ENCODE measurements at regions not wholly inside any gene's neighbourhood (a gene's known extent, or its start where the extent isn't known, plus 50 kb on each side); places are given as distances from the start of the nearest gene placed in this dataset.

- intact Hi-C loops (cut with micrococcal nuclease) = no loop called here
- Histone ChIP-seq H4K5ac (ENCODE audit: low read depth, low read length) (no peak overlapping the region), H2AK5ac (ENCODE audit: low read depth, low read length) (no peak overlapping the region), H3K9me1 (ENCODE audit: insufficient read depth, low read length) (peaks cover 13% of the 10 kb centered on the region), H4K20me1 (ENCODE audit: insufficient read depth, low read length) (0 out of 2 replicates have a peak, but pooled peaks cover 5% of the 10 kb centered on the region), H3K27ac (ENCODE audit: insufficient read depth, low read length) (no peak overlapping the region), H3K27me3 (ENCODE audit: control insufficient read depth, insufficient read depth, low read length) (no peaks in the 10 kb centered on the region), H3K36me3 (ENCODE audit: control insufficient read depth, insufficient read depth, low read length) (peaks cover 23% of the 10 kb centered on the region; the same call in 1 of the 2 replicates), H3K9me3 (ENCODE audit: control insufficient read depth, insufficient read depth, low read length) (no peaks in the 10 kb centered on the region), H3K4me1 (ENCODE audit: control insufficient read depth, insufficient read depth, low read length) (peaks cover 15% of the 10 kb centered on the region), H2BK120ac (ENCODE audit: low read depth, low read length) (no peak overlapping the region), H3K18ac (ENCODE audit: low read depth, low read length) (no peak overlapping the region), H3K79me1 (ENCODE audit: low read depth in 1 of 2, low read length in 2 of 2) (peaks cover 10 to 30% of the 10 kb centered on the region in 2 experiments), H3K23ac (ENCODE audit: low read depth, low read length) (no peak overlapping the region), H4K8ac (ENCODE audit: low read depth in 2 of 2, low read length in 2 of 2) (no peak overlapping the region), H2BK20ac (ENCODE audit: low read depth, low read length) (no peak overlapping the region), H2BK15ac (ENCODE audit: low read depth, low read length) (no peak overlapping the region), H3K4me2 (ENCODE audit: low read depth, low read length) (no peak overlapping the region), H3K4me3 (ENCODE audit: insufficient read depth, low read depth, low read length) (no peak overlapping the region), H3K4ac (ENCODE audit: low read depth, low read length) (no peak overlapping the region), H3K56ac (ENCODE audit: extremely low read depth, insufficient read depth, low read length) (no peak overlapping the region), H2AK9ac (replicated peaks; ENCODE audit: low read depth, low read length, poor library complexity) (no peak overlapping the region), H2AFZ (replicated peaks; ENCODE audit: low read length, poor library complexity) (no peak overlapping the region), H2BK5ac (ENCODE audit: low read depth, low read length, poor library complexity, severe bottlenecking) (no peak overlapping the region), H3K9ac (ENCODE audit: low read depth, low read length) (no peak overlapping the region), H3K14ac (replicated peaks; ENCODE audit: low read depth, low read length) (no peak overlapping the region), H4K91ac (ENCODE audit: insufficient read depth, low read depth, low read length) (no peak overlapping the region)
- ATAC-seq (ENCODE audit: low read depth) = no peak
- ChIA-PET POLR2A (ENCODE audit: unreplicated experiment) (no interaction called here), CTCF (no interaction called here)
- TF ChIP-seq MAFK (IDR thresholded peaks at IDR 0.05; ENCODE audit: low read depth, low read length) (no peak), CTCF (conservative IDR thresholded peaks at IDR 0.05; ENCODE audit: low read depth, low read length) (no peak), MAZ (IDR thresholded peaks at IDR 0.05; ENCODE audit: borderline replicate concordance, low read depth, low read length) (no peak), POLR2A (IDR thresholded peaks at IDR 0.05; ENCODE audit: low read depth, low read length) (no peak), CEBPB (IDR thresholded peaks at IDR 0.05; ENCODE audit: low read depth, low read length) (no peak), SMC3 (IDR thresholded peaks at IDR 0.05; ENCODE audit: low read depth, low read length) (no peak), USF2 (IDR thresholded peaks at IDR 0.05; ENCODE audit: low read depth, low read length) (no peak), RFX5 (IDR thresholded peaks at IDR 0.05; ENCODE audit: low read depth, low read length) (no peak), NFE2L2 (IDR thresholded peaks at IDR 0.05; ENCODE audit: low read depth, low read length) (no peak), ELK1 (IDR thresholded peaks at IDR 0.05; ENCODE audit: borderline replicate concordance, low read depth, low read length) (no peak), MXI1 (IDR thresholded peaks at IDR 0.05; ENCODE audit: borderline replicate concordance, low read depth, low read length) (no peak), BHLHE40 (IDR thresholded peaks at IDR 0.05; ENCODE audit: low read depth, low read length) (no peak), RAD21 (IDR thresholded peaks at IDR 0.05; ENCODE audit: low read length) (no peak), RCOR1 (IDR thresholded peaks at IDR 0.05; ENCODE audit: insufficient replicate concordance, low read length) (no peak), CHD1 (IDR thresholded peaks at IDR 0.05; ENCODE audit: low read depth, low read length) (no peak), FOS (IDR thresholded peaks at IDR 0.05; ENCODE audit: low read depth, low read length) (no peak)
- DNase-seq = no peak
- dilution Hi-C loops (cut with HindIII; ENCODE audit: low sequenced_read_pairs, unreplicated experiment) = no loop called here
- no CpG with 5 or more reads among the region's 7 CpGs for WGBS, 2 experiments (ENCODE audit: extremely low coverage in 2 of 2, insufficient read length in 1 of 2)
- in situ Hi-C loops (cut with MboI; ENCODE audit: low sequenced_read_pairs) = no loop called here
- BruUV-seq (replicated peaks) = no TSS peak
These were observed 130.3 kb downstream of the NCOR2 start for GRCh38 chr12:124437121-124437520.

Data from IMR-90 (cell line).